Glutamatergic neuron (in vitro differentiated cells): ENCODE measurements at regions not wholly inside any gene's neighbourhood (a gene's known extent, or its start where the extent isn't known, plus 50 kb on each side); places are given as distances from the start of the nearest gene placed in this dataset.

ENCODE experiments used
- DNase-seq: peaks from one replicate; pipeline ENCODE4 v3.0.0; 2022
- H3K27ac Mint-ChIP-seq: one replicate; pipeline ENCODE4 v1.8.0; 2020; ENCODE audit warnings: mild to moderate bottlenecking, mixed read lengths, inconsistent platforms; ENCODE audit not compliant: unreplicated experiment
- H3K27me3 Mint-ChIP-seq: one replicate; pipeline ENCODE4 v1.8.0; 2020; ENCODE audit warnings: mild to moderate bottlenecking, moderate library complexity, mixed read lengths, inconsistent platforms; ENCODE audit not compliant: unreplicated experiment
- H3K36me3 Mint-ChIP-seq: one replicate; pipeline ENCODE4 v1.8.0; 2020; ENCODE audit warnings: mild to moderate bottlenecking, mixed read lengths, inconsistent platforms; ENCODE audit not compliant: unreplicated experiment
- H3K4me1 Mint-ChIP-seq: one replicate; pipeline ENCODE4 v1.8.0; 2020; ENCODE audit warnings: mild to moderate bottlenecking, low read depth, mixed read lengths, inconsistent platforms; ENCODE audit not compliant: unreplicated experiment
- H3K4me3 Mint-ChIP-seq: one replicate; pipeline ENCODE4 v1.8.0; 2020; ENCODE audit warnings: mild to moderate bottlenecking, mixed read lengths, inconsistent platforms; ENCODE audit not compliant: unreplicated experiment
- H3K9me3 Mint-ChIP-seq: one replicate; pipeline ENCODE4 v1.8.0; 2020; ENCODE audit warnings: mild to moderate bottlenecking, moderate library complexity, mixed read lengths, inconsistent platforms; ENCODE audit not compliant: unreplicated experiment
- TF ChIP-seq, protein P1 (sequence below): fragments of 200-600 bp; sonication (generic); IDR thresholded peaks from one replicate; pipeline ENCODE4 v1.5.0; 2021; ENCODE audit not compliant: partially characterized antibody, unreplicated experiment

DNA sequence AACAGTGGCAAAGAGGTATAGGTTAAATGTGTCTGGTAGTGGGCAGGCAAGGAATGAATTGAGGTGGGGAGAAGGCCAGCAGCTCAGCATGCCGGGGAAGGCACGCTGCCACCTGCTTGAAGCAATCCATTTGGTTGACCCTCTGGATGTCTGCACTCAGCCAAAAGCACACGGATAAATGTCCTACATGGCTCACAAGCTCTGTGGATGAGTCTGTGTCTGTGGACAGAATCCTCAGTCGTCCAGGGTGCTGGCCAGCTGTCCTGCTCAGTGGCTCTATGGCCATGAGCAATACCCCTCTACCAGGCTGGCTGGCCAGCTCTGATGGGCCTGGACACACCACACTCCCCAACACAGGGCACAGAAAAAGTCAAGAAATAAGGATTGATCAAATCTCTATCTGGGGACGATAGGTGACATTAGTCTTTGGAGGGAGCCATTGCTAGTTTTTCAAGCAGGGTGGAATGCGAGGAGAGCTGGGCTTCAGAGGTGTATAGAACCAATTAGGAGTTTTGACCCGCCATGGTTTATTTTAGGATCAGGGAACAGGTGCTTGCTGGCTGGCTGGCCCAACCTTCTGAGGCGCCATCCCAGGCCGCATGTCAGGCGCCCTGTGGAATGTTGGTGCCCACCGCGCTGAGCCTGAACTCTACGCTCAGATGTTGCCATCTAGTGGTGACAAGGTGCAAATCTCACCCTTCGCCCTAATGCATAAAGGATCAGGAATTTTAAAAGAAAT lies 493.4 kb downstream of the TNS3 start:
- Mint-ChIP-seq H3K4me3 (no peak overlapping the region), H3K36me3 (no peaks in the 10 kb centered on the region), H3K27ac (no peak overlapping the region), H3K27me3 (peaks cover 4% of the 10 kb centered on the region), H3K9me3 (peaks cover 3% of the 10 kb centered on the region), H3K4me1 (no peaks in the 10 kb centered on the region)
- DNase-seq = peak; percentile 71
- TF ChIP-seq, protein P1, sequence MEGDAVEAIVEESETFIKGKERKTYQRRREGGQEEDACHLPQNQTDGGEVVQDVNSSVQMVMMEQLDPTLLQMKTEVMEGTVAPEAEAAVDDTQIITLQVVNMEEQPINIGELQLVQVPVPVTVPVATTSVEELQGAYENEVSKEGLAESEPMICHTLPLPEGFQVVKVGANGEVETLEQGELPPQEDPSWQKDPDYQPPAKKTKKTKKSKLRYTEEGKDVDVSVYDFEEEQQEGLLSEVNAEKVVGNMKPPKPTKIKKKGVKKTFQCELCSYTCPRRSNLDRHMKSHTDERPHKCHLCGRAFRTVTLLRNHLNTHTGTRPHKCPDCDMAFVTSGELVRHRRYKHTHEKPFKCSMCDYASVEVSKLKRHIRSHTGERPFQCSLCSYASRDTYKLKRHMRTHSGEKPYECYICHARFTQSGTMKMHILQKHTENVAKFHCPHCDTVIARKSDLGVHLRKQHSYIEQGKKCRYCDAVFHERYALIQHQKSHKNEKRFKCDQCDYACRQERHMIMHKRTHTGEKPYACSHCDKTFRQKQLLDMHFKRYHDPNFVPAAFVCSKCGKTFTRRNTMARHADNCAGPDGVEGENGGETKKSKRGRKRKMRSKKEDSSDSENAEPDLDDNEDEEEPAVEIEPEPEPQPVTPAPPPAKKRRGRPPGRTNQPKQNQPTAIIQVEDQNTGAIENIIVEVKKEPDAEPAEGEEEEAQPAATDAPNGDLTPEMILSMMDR = peak; percentile 91

DNA sequence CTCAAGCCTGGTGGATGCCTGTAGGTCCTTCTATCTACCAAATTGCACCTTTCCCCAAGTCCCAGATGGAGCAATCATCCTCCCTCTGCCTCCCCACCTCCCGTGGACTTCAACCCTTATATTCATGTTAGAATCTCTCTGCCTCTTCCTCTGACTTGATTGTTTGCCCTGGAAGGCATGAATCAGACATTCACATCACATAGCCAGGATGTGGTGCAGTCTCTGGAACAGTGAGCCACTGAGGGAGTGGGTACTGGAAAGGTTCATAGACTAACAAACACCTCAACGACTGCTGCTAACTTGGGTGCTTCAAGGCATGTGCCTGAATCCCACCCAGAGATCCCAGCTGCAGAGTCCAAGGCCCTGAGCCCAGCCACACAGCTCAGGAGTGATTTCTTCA lies 494.0 kb downstream of the TNS3 start:
- Mint-ChIP-seq H3K27ac (no peak overlapping the region), H3K4me1 (no peaks in the 10 kb centered on the region), H3K4me3 (no peak overlapping the region), H3K27me3 (peaks cover 4% of the 10 kb centered on the region), H3K36me3 (no peaks in the 10 kb centered on the region), H3K9me3 (peaks cover 3% of the 10 kb centered on the region)
- TF ChIP-seq, protein P1 = no peak
- no peak for DNase-seq

DNA sequence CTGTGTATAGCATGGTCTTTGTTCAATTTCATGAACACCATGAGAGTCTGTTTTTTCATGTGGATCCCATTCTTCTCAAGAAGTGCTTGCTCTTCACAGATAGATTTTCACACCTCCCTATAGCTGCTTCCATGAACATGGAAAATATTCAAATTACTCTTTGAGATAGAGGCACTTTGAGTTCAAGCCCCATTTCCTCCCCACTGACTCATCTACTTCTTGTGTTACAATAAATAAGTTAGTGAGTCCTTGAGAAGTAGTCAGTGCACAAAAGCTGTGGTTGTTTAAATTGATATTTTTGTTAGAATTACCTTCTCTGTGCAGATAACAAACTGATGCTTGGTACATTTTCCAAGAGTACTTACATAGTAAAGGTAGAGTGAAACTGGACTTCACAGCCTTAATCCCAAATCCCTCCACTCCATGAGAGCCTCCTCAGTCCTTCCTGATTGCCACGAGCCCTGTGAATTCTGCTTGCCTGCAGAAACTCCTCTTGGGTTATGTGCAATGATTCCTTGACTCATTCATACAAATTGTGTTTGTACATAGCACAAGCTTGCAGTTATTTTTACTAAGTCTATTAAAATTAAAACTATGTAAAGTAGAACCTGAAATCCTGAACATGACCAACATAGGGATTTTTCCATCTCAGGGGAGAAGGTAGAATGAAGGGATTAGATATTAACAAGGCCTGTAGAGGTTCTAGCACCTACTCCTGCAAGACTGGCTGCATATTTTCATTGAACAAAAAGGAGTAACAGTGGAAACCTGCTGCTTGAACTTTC lies 496.2 kb downstream of the TNS3 start:
- Mint-ChIP-seq H3K27me3 (peaks cover 6% of the 10 kb centered on the region), H3K4me1 (no peaks in the 10 kb centered on the region), H3K9me3 (no peaks in the 10 kb centered on the region), H3K4me3 (no peak overlapping the region), H3K36me3 (no peaks in the 10 kb centered on the region), H3K27ac (no peak overlapping the region)
- TF ChIP-seq, protein P1 = no peak
- DNase-seq = no peak

DNA sequence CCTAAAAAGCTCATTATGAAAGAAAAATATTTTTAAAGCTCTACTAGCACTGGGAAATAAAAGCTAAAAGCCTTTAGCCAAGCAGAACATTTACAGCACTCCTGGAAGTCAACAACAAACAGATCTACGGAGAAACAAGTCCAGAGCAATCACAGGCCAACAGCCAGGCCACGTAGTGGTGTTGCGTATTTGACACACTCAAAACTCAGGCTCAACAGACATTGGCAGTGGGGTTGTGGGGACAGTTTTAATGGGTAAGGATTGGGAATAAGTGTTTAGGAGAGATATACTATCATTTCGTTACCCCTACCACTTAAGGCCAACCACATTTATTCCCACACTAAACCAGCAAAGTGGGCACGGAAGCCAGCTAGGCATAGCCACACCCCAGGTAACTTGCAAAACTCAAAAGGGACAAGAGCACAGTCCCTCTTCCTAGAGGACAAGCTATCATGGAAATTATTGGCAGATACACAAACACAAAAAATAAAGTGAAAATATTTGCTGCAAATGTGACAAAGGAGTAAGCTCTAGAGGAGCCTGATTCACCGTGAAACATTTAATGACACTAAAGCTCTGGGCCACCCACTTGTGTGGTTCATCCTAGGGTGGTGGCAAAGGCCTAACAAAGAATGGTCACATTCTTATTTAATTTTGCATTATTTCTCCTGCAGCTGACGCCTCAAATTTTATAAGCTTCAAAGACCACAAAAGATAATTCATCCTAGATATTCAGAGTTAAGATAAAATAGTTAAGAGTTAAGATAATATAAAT lies 498.2 kb downstream of the TNS3 start:
- TF ChIP-seq, protein P1 = no peak
- DNase-seq = no peak
- no peaks in the 10 kb centered on the region for H3K36me3 Mint-ChIP-seq
- peaks cover 6% of the 10 kb centered on the region for H3K27me3 Mint-ChIP-seq
- H3K4me1 Mint-ChIP-seq = no peaks in the 10 kb centered on the region
- H3K4me3 Mint-ChIP-seq = no peak overlapping the region
- H3K27ac Mint-ChIP-seq = no peak overlapping the region
- no peaks in the 10 kb centered on the region for H3K9me3 Mint-ChIP-seq
